Immature natural killer cell (primary cell): ENCODE measurements at regions not wholly inside any gene's neighbourhood (a gene's known extent, or its start where the extent isn't known, plus 50 kb on each side); places are given as distances from the start of the nearest gene placed in this dataset.
"Not testable (repeated sequence)": the region's sequence is repeated elsewhere in the genome, so short reads cannot be mapped to it uniquely, and the experiment has no call there.

Experiments
- DNase-seq, 3 donors: peaks; one replicate each; pipeline ENCODE4 v3.0.0; 2022; ENCODE audit warnings: mixed read lengths in 1 of 3
- H3K27ac Mint-ChIP-seq, 6 donors: one replicate each; pipeline ENCODE4 v1.8.0; 2020; ENCODE audit warnings: mixed read lengths in 6 of 6, mild to moderate bottlenecking in 5 of 6, inconsistent platforms in 4 of 6, moderate library complexity in 3 of 6
- H3K27me3 Mint-ChIP-seq, 3 donors: one replicate each; pipeline ENCODE4 v1.8.0; 2020 to 2021; ENCODE audit warnings: low read depth in 3 of 3, mild to moderate bottlenecking in 3 of 3, mixed read lengths in 3 of 3, moderate library complexity in 3 of 3, inconsistent platforms in 1 of 3
- H3K36me3 Mint-ChIP-seq, 3 donors: one replicate each; pipeline ENCODE4 v1.8.0; 2020; ENCODE audit warnings: mixed read lengths in 3 of 3, inconsistent platforms in 2 of 3, mild to moderate bottlenecking in 2 of 3
- H3K4me1 Mint-ChIP-seq, 2 donors: one replicate each; pipeline ENCODE4 v1.8.0; 2020; ENCODE audit warnings: inconsistent platforms in 2 of 2, mild to moderate bottlenecking in 2 of 2, mixed read lengths in 2 of 2, moderate library complexity in 1 of 2
- H3K4me3 Mint-ChIP-seq, 5 donors: one replicate each; pipeline ENCODE4 v1.8.0; 2020; ENCODE audit warnings: mild to moderate bottlenecking in 5 of 5, mixed read lengths in 5 of 5, inconsistent platforms in 3 of 5, moderate library complexity in 3 of 5
- H3K9me3 Mint-ChIP-seq, 6 donors: one replicate each; pipeline ENCODE4 v1.8.0; 2020; ENCODE audit warnings: mild to moderate bottlenecking in 6 of 6, mixed read lengths in 6 of 6, inconsistent platforms in 4 of 6, moderate library complexity in 3 of 6

GRCh38 chr2:176794392-176794791 is 418.2 kb upstream of the HNRNPA3 start:
- Mint-ChIP-seq H3K36me3 (peaks cover 0 to 4% (median 0%) of the 10 kb centered on the region in 3 donors), H3K27ac (no peak overlapping the region), H3K9me3 (peaks cover 0 to 2% (median 0%) of the 10 kb centered on the region in 6 donors), H3K27me3 (peaks cover 3 to 31% (median 3%) of the 10 kb centered on the region in 3 donors), H3K4me3 (no peak overlapping the region), H3K4me1 (no peaks in the 10 kb centered on the region)
- DNase-seq = no peak

- Mint-ChIP-seq H3K36me3 (peaks cover 0 to 4% (median 0%) of the 10 kb centered on the region in 3 donors), H3K27ac (no peak overlapping the region), H3K4me3 (no peak overlapping the region), H3K27me3 (peaks cover 3 to 19% (median 3%) of the 10 kb centered on the region in 3 donors), H3K4me1 (no peaks in the 10 kb centered on the region), H3K9me3 (peaks cover 0 to 2% (median 0%) of the 10 kb centered on the region in 6 donors)
- DNase-seq = no peak
Observed at GRCh38 chr2:176795823-176796222, 416.8 kb upstream of the HNRNPA3 start.

- H3K4me3 Mint-ChIP-seq, H3K36me3 Mint-ChIP-seq, H3K9me3 Mint-ChIP-seq, H3K4me1 Mint-ChIP-seq, DNase-seq, H3K27ac Mint-ChIP-seq: not testable (repeated sequence)
- H3K27me3 Mint-ChIP-seq = peaks cover 3 to 13% (median 3%) of the 10 kb centered on the region in 3 donors
Observed at GRCh38 chr2:176796677-176797076, 415.9 kb upstream of the HNRNPA3 start.

GRCh38 chr2:176804392-176804791 is 408.2 kb upstream of the HNRNPA3 start:
- H3K27me3 Mint-ChIP-seq = no peaks in the 10 kb centered on the region
- DNase-seq = no peak
- no peak overlapping the region for H3K4me3 Mint-ChIP-seq
- no peak overlapping the region for H3K27ac Mint-ChIP-seq
- no peaks in the 10 kb centered on the region for H3K9me3 Mint-ChIP-seq
- no peaks in the 10 kb centered on the region for H3K4me1 Mint-ChIP-seq
- H3K36me3 Mint-ChIP-seq = peaks cover 0 to 4% (median 0%) of the 10 kb centered on the region in 3 donors

- no peak overlapping the region for H3K27ac Mint-ChIP-seq
- H3K9me3 Mint-ChIP-seq = no peaks in the 10 kb centered on the region
- DNase-seq = no peak
- no peak overlapping the region for H3K4me3 Mint-ChIP-seq
- H3K4me1 Mint-ChIP-seq = no peaks in the 10 kb centered on the region
- no peaks in the 10 kb centered on the region for H3K27me3 Mint-ChIP-seq
- H3K36me3 Mint-ChIP-seq = peaks cover 0 to 4% (median 0%) of the 10 kb centered on the region in 3 donors
Observed at GRCh38 chr2:176805345-176805744, 407.2 kb upstream of the HNRNPA3 start.

DNA sequence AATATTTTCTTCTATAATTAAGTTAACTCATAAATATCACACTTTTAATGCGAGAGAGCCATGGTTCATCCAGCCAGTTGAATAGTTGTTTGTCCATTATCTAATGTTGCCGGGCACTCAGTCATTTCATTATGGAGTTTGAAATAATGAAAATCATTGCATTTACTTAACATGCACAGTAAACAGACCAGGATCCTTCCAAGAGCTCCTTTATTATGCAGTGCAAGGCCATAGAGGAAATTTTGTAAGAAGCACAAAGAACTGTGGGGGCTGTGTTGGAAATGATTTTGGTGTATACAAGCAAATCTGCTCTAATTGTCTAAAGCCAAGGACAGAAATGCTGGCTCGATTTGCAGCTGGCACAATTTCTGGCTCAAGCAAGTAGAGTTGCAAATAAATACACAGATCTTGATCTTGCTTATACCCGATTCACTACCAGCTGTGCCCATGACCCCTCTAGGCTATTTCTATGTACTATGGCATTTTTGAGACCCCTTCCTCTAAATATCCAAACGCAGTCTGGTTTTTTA is 400.3 kb upstream of the HNRNPA3 start:
- DNase-seq = no peak
- no peaks in the 10 kb centered on the region for H3K9me3 Mint-ChIP-seq
- H3K36me3 Mint-ChIP-seq = no peaks in the 10 kb centered on the region
- peaks cover 0 to 3% (median 0%) of the 10 kb centered on the region in 3 donors for H3K27me3 Mint-ChIP-seq
- peaks cover 3 to 7% of the 10 kb centered on the region in 2 donors for H3K4me1 Mint-ChIP-seq
- no peak overlapping the region for H3K4me3 Mint-ChIP-seq
- H3K27ac Mint-ChIP-seq = no peak overlapping the region

DNA sequence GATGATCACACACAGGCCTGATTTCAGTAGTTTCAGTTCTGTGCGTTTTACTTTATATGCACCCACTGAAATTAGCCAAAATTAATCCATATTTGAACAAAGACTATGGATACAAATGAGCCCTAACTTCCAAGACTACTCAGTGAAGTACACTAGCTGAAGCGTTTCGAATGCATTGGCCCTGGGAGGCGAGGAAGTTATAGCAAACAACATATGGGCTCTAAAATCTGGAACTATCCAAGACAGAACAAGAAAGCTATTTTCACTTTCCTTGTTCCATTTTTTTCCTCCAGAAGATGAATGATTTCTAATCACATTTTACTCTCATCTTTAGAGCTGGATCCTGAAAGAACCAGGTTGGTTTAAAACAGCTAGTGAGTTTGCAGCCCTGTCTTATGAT is 399.4 kb upstream of the HNRNPA3 start:
- Mint-ChIP-seq H3K36me3 (no peaks in the 10 kb centered on the region), H3K4me1 (peaks cover 3 to 7% of the 10 kb centered on the region in 2 donors), H3K4me3 (no peak overlapping the region), H3K27ac (no peak overlapping the region), H3K9me3 (no peaks in the 10 kb centered on the region), H3K27me3 (peaks cover 0 to 3% (median 0%) of the 10 kb centered on the region in 3 donors)
- no peak for DNase-seq

DNA sequence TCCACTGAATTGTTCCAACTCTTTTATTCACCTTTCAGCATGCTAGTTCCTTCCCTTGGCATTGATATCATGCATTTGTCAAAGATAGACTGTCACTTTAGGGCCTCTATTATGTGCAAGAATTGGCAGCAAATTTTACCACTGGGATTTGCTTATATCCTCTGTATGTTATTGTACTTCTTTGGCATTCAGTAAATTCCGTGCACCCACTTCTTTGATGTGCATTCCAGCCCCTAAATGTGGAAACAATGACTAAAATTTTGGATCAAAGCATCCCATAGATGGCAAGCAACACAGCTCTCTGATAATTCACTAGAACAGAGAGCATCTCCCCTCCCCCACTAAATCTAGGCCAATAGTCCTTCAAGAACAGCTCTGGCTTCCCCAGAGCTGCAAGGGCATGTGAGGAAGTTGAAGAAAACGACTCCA is 399.0 kb upstream of the HNRNPA3 start:
- Mint-ChIP-seq H3K27ac (no peak overlapping the region), H3K36me3 (no peaks in the 10 kb centered on the region), H3K27me3 (peaks cover under 1 to 3% (median 2%) of the 10 kb centered on the region in 3 donors), H3K4me1 (peaks cover 3 to 7% of the 10 kb centered on the region in 2 donors), H3K4me3 (no peak overlapping the region), H3K9me3 (no peaks in the 10 kb centered on the region)
- DNase-seq = no peak

DNA sequence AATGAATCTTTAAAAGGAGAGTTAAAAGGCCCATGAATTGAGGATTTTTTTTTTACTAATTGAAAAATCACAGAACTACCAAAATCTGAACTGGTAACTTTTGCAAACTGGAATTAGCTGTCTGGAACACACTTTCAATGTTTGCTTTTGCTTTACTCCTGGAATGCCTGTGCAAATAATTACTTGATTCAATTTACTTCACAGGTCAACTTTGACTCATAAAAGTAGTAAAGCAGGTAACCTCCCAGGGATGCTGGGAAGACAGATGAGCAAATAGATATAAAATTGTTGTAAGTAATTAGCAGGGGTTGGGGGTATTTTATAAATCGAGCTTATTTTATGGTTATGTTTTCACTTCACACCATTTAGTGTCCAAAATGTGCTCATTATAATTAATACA is 398.3 kb upstream of the HNRNPA3 start:
- DNase-seq = no peak
- H3K27ac Mint-ChIP-seq = no peak overlapping the region
- peaks cover 2 to 3% (median 2%) of the 10 kb centered on the region in 3 donors for H3K27me3 Mint-ChIP-seq
- peak overlapping the region in 1 of 5 donors; percentile 66 for H3K4me3 Mint-ChIP-seq
- no peaks in the 10 kb centered on the region for H3K9me3 Mint-ChIP-seq
- no peaks in the 10 kb centered on the region for H3K36me3 Mint-ChIP-seq
- peaks cover 3 to 7% of the 10 kb centered on the region in 2 donors for H3K4me1 Mint-ChIP-seq

- Mint-ChIP-seq H3K9me3 (no peaks in the 10 kb centered on the region), H3K27me3 (peaks cover 2 to 3% (median 2%) of the 10 kb centered on the region in 3 donors), H3K27ac (no peak overlapping the region), H3K4me1 (peaks cover 3 to 7% of the 10 kb centered on the region in 2 donors), H3K36me3 (no peaks in the 10 kb centered on the region), H3K4me3 (peak overlapping the region in 3 of 5 donors; percentile 5 to 66 (median 59))
- peak; percentile 33 to 39 (median 34) for DNase-seq
Observed at GRCh38 chr2:176814740-176815367, 397.7 kb upstream of the HNRNPA3 start.

GRCh38 chr2:176817061-176817565 is 395.5 kb upstream of the HNRNPA3 start:
- H3K27me3 Mint-ChIP-seq = peaks cover 0 to 2% (median 2%) of the 10 kb centered on the region in 3 donors
- H3K4me1 Mint-ChIP-seq = peaks cover 12 to 14% of the 10 kb centered on the region in 2 donors
- no peak overlapping the region for H3K4me3 Mint-ChIP-seq
- no peaks in the 10 kb centered on the region for H3K36me3 Mint-ChIP-seq
- H3K9me3 Mint-ChIP-seq = no peaks in the 10 kb centered on the region
- DNase-seq = no peak
- no peak overlapping the region for H3K27ac Mint-ChIP-seq

DNA sequence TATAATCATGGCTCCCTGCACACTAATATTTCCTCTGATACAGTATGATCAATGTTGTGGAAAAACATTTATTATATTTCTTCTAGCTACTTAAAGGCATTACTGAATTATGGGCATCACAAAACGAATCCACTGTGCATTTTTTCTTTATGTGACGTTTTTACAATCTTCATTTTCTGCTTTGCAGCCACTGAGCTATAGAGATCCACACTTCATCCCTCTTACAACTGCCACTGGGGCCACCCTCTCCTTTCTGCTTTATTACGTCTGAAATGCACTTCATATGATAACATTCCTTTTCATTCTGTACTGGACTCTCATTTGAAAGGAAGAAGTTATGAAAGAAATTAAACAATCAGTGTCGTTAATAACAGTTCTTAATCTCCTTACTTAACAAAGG is 394.5 kb upstream of the HNRNPA3 start:
- H3K36me3 Mint-ChIP-seq = no peaks in the 10 kb centered on the region
- H3K4me3 Mint-ChIP-seq = no peak overlapping the region
- no peaks in the 10 kb centered on the region for H3K9me3 Mint-ChIP-seq
- peaks cover 0 to 2% (median 2%) of the 10 kb centered on the region in 3 donors for H3K27me3 Mint-ChIP-seq
- H3K4me1 Mint-ChIP-seq = peaks cover 18 to 20% of the 10 kb centered on the region in 2 donors
- no peak overlapping the region for H3K27ac Mint-ChIP-seq
- no peak for DNase-seq

GRCh38 chr2:176818617-176819016 is 394.0 kb upstream of the HNRNPA3 start:
- no peaks in the 10 kb centered on the region for H3K9me3 Mint-ChIP-seq
- no peak for DNase-seq
- H3K27me3 Mint-ChIP-seq = peaks cover 0 to 4% (median 2%) of the 10 kb centered on the region in 3 donors
- no peak overlapping the region for H3K4me3 Mint-ChIP-seq
- H3K4me1 Mint-ChIP-seq = peaks cover 20% of the 10 kb centered on the region in 2 donors
- no peak overlapping the region for H3K27ac Mint-ChIP-seq
- no peaks in the 10 kb centered on the region for H3K36me3 Mint-ChIP-seq

GRCh38 chr2:176819306-176819705 is 393.3 kb upstream of the HNRNPA3 start:
- peaks cover 20% of the 10 kb centered on the region in 2 donors for H3K4me1 Mint-ChIP-seq
- DNase-seq = no peak
- peaks cover 0 to 4% (median 2%) of the 10 kb centered on the region in 3 donors for H3K27me3 Mint-ChIP-seq
- H3K27ac Mint-ChIP-seq = no peak overlapping the region
- H3K9me3 Mint-ChIP-seq = no peaks in the 10 kb centered on the region
- H3K4me3 Mint-ChIP-seq = no peak overlapping the region
- peaks cover 0 to 1% (median 0%) of the 10 kb centered on the region in 3 donors for H3K36me3 Mint-ChIP-seq
